OCI-LY7 (cell line): ENCODE measurements at regions not wholly inside any gene's neighbourhood (a gene's known extent, or its start where the extent isn't known, plus 50 kb on each side); places are given as distances from the start of the nearest gene placed in this dataset.

ENCODE experiments used
- BruUV-seq: library from RNA; stranded (reverse); fragments of 400-500 nt; replicated peaks from 2 replicates; lab custom pipeline; 2021; lab: Mats Ljungman, UMichigan
- CTCF ChIA-PET: fragments of 300-600 bp; sonication (Branson Sonifier 250); formaldehyde crosslinking; loops from one replicate; lab custom pipeline; 2022; ENCODE audit warnings: antibody characterized with exemption; ENCODE audit not compliant: unreplicated experiment; lab: Charles Lee
- POLR2A ChIA-PET: fragments of 300-600 bp; sonication (Branson Sonifier 250); formaldehyde crosslinking; loops from one replicate; lab custom pipeline; 2022; ENCODE audit warnings: antibody characterized with exemption; lab: Charles Lee
- DNase-seq: peaks from one replicate; pipeline ENCODE4 v3.0.0-alpha.2; 2015; ENCODE audit warnings: low spot score
- H2AFZ ChIP-seq: fragments of 200-600 bp; sonication (generic), shearing (Covaris generic); 2 replicates; pipeline ENCODE4 v1.6.1; 2014; ENCODE audit warnings: mild to moderate bottlenecking, antibody characterized with exemption, low read length, moderate library complexity
- H3K27ac ChIP-seq: fragments of 200-600 bp; sonication (generic); 2 replicates; pipeline ENCODE4 v1.5.1; 2014; ENCODE audit warnings: mixed run types, low read depth, mild to moderate bottlenecking, moderate library complexity, low read length, inconsistent platforms; ENCODE audit not compliant: poor library complexity, severe bottlenecking
- H3K36me3 ChIP-seq: fragments of 200-600 bp; sonication (generic); 2 replicates; pipeline ENCODE4 v1.6.1; 2014; ENCODE audit warnings: mild to moderate bottlenecking, antibody characterized with exemption, low read length, moderate library complexity, mixed read lengths; ENCODE audit not compliant: insufficient read depth
- H3K4me1 ChIP-seq: fragments of 200-600 bp; sonication (generic); 2 replicates; pipeline ENCODE4 v1.5.1; 2014; ENCODE audit warnings: mild to moderate bottlenecking, low read length; ENCODE audit not compliant: insufficient read depth, poor library complexity, severe bottlenecking
- H3K4me2 ChIP-seq: fragments of 200-600 bp; sonication (generic); 2 replicates; pipeline ENCODE4 v1.6.1; 2014; ENCODE audit warnings: mild to moderate bottlenecking, low read length
- H3K4me3 ChIP-seq: fragments of 200-600 bp; sonication (generic); 2 replicates; pipeline ENCODE4 v1.5.1; 2014; ENCODE audit warnings: mild to moderate bottlenecking, low read depth, low read length; ENCODE audit not compliant: poor library complexity, severe bottlenecking
- H3K79me2 ChIP-seq: fragments of 200-600 bp; sonication (generic); 2 replicates; pipeline ENCODE4 v1.6.1; 2016; ENCODE audit warnings: low read depth, mild to moderate bottlenecking, low read length, moderate library complexity, mixed read lengths; ENCODE audit not compliant: insufficient read depth
- H3K9me2 ChIP-seq: fragments of 200-600 bp; sonication (generic); 2 replicates; pipeline ENCODE4 v1.6.1; 2016; ENCODE audit warnings: mild to moderate bottlenecking, low read length, mixed read lengths; ENCODE audit not compliant: insufficient read depth
- H3K9me3 ChIP-seq: fragments of 200-600 bp; sonication (generic); 2 replicates; pipeline ENCODE4 v1.6.1; 2014; ENCODE audit warnings: mild to moderate bottlenecking, mixed run types, low read length, mixed read lengths
- H4K20me1 ChIP-seq: fragments of 200-600 bp; sonication (generic); 2 replicates; pipeline ENCODE4 v1.6.1; 2014; ENCODE audit warnings: mild to moderate bottlenecking, antibody characterized with exemption, low read length, moderate library complexity, mixed read lengths; ENCODE audit not compliant: insufficient read depth
- CTCF ChIP-seq: fragments of 200-600 bp; sonication (generic); conservative IDR thresholded peaks from 2 replicates; pipeline ENCODE4 v1.5.1; 2014; ENCODE audit warnings: mild to moderate bottlenecking, antibody characterized with exemption, low read length, moderate library complexity, mixed read lengths
- EZH2phosphoT487 ChIP-seq: fragments of 200-600 bp; sonication (generic); IDR thresholded peaks from 2 replicates; pipeline ENCODE4 v1.6.1; 2018; ENCODE audit warnings: low read depth, borderline replicate concordance, mild to moderate bottlenecking, mixed run types, antibody characterized with exemption, low read length, moderate library complexity, mixed read lengths
- intact Hi-C: fragments of 100-400 bp; cut with micrococcal nuclease; formaldehyde crosslinking; loops from one replicate; pipeline ENCODE4 v1.10.0; 2022; ENCODE audit not compliant: unreplicated experiment
- small RNA-seq: library from RNA; depleted of rRNA; stranded (forward); fragments of <200 nt; gene quantifications from one replicate; pipeline ENCODE3, GENCODE V24; 2014

- ChIA-PET CTCF (no interaction called here), POLR2A (interaction anchor here (0.7 kb wide), 1 partner anchor 493 kb away, joined by 3 read pairs; no protein-coding TSS in a partner anchor)
- TF ChIP-seq CTCF (no peak), EZH2phosphoT487 (no peak)
- BruUV-seq: no TSS peak
- H4K20me1 ChIP-seq: no peaks in the 10 kb centered on the region
- no peak overlapping the region for H3K27ac ChIP-seq
- no peak overlapping the region for H2AFZ ChIP-seq
- no peaks in the 10 kb centered on the region for H3K9me2 ChIP-seq
- H3K36me3 ChIP-seq: no peaks in the 10 kb centered on the region
- H3K4me1 ChIP-seq: no peaks in the 10 kb centered on the region
- no peaks in the 10 kb centered on the region for H3K79me2 ChIP-seq
- no peak overlapping the region for H3K4me3 ChIP-seq
- intact Hi-C loops: no loop called here
- no peaks in the 10 kb centered on the region for H3K9me3 ChIP-seq
- DNase-seq: no peak
- no peak overlapping the region for H3K4me2 ChIP-seq
Observed at GRCh38 chr18:55013685-55014084, 54.4 kb upstream of the CCDC68 start.

GRCh38 chr18:55013086-55013485 lies 53.8 kb upstream of the CCDC68 start:
- Histone ChIP-seq H3K27ac (no peak overlapping the region), H3K9me3 (no peaks in the 10 kb centered on the region), H4K20me1 (no peaks in the 10 kb centered on the region), H3K4me1 (no peaks in the 10 kb centered on the region), H3K79me2 (no peaks in the 10 kb centered on the region), H2AFZ (no peak overlapping the region), H3K4me3 (no peak overlapping the region), H3K36me3 (no peaks in the 10 kb centered on the region), H3K9me2 (no peaks in the 10 kb centered on the region), H3K4me2 (no peak overlapping the region)
- BruUV-seq: no TSS peak
- TF ChIP-seq EZH2phosphoT487 (no peak), CTCF (no peak)
- no peak for DNase-seq
- ChIA-PET CTCF (no interaction called here), POLR2A (no interaction called here)
- intact Hi-C loops: no loop called here

GRCh38 chr18:55012008-55012407 lies 52.7 kb upstream of the CCDC68 start:
- no peak overlapping the region for H3K27ac ChIP-seq
- intact Hi-C loops: no loop called here
- no TSS peak for BruUV-seq

More at GRCh38 chr18:55012008-55012407, 52.7 kb upstream of the CCDC68 start:
- H4K20me1 ChIP-seq: no peaks in the 10 kb centered on the region
- no peak for DNase-seq
- no peaks in the 10 kb centered on the region for H3K9me2 ChIP-seq
- no peaks in the 10 kb centered on the region for H3K9me3 ChIP-seq
- ChIA-PET CTCF (no interaction called here), POLR2A (no interaction called here)
- TF ChIP-seq EZH2phosphoT487 (no peak), CTCF (no peak)
- H3K79me2 ChIP-seq: no peaks in the 10 kb centered on the region
- no peak overlapping the region for H3K4me3 ChIP-seq
- no peak overlapping the region for H2AFZ ChIP-seq
- no peaks in the 10 kb centered on the region for H3K36me3 ChIP-seq
- H3K4me2 ChIP-seq: no peak overlapping the region
- no peaks in the 10 kb centered on the region for H3K4me1 ChIP-seq

Small RNA genes in the stretch of these regions (small RNA-seq; reads per million reads assigned to genes)
- 0.21 reads per million for gene RNA5SP459
